K562 (cell line): ENCODE measurements at regions not wholly inside any gene's neighbourhood (a gene's known extent, or its start where the extent isn't known, plus 50 kb on each side); places are given as distances from the start of the nearest gene placed in this dataset.

Source experiments
- ATF7 ChIP-seq: fragments of 450-650 bp; IDR thresholded peaks from 2 replicates; pipeline ENCODE4 v1.7.1; 2014; ENCODE audit warnings: mild to moderate bottlenecking, moderate library complexity
- CXXC5 ChIP-seq: fragments of 250-450 bp; sonication (Bioruptor Pico); IDR thresholded peaks from 2 replicates; pipeline ENCODE4 v1.8.0; 2022; ENCODE audit warnings: inconsistent platforms, mild to moderate bottlenecking, moderate library complexity
- ELF2 ChIP-seq: fragments of 250-450 bp; sonication (Bioruptor Pico); IDR thresholded peaks from 2 replicates; pipeline ENCODE4 v1.5.0; 2021; ENCODE audit warnings: mild to moderate bottlenecking
- FOXK1 ChIP-seq: sonication (generic); formaldehyde crosslinking; IDR thresholded peaks from 2 replicates; pipeline ENCODE4 v1.8.0; 2022; ENCODE audit warnings: missing genetic modification reagents, mild to moderate bottlenecking, borderline replicate concordance
- ILK ChIP-seq: fragments of 450-650 bp; IDR thresholded peaks from 2 replicates; pipeline ENCODE4 v1.6.1; 2016; ENCODE audit warnings: missing genetic modification characterization, low read depth, mild to moderate bottlenecking, missing compliant biosample characterization, moderate library complexity, borderline replicate concordance
- MYNN ChIP-seq, 2 experiments: sonication (generic); formaldehyde crosslinking in 1 of 2; IDR thresholded peaks; 2 replicates each; pipeline versions ENCODE4 v1.5.0 to v1.6.1; 2016 to 2020; ENCODE audit warnings: antibody characterized with exemption in 1 of 2, missing genetic modification reagents in 1 of 2
- STAG1 ChIP-seq: sonication (generic); formaldehyde crosslinking; IDR thresholded peaks from 2 replicates; pipeline ENCODE4 v1.5.0; 2020; ENCODE audit warnings: missing genetic modification reagents, borderline replicate concordance
- U2AF1 ChIP-seq: fragments of 200-400 bp; formaldehyde crosslinking; optimal IDR thresholded peaks from 2 replicates; pipeline ENCODE3; 2017; ENCODE audit warnings: mild to moderate bottlenecking, low read depth, low read length, moderate library complexity
- U2AF2 ChIP-seq: fragments of 200-400 bp; formaldehyde crosslinking; optimal IDR thresholded peaks from 2 replicates; pipeline ENCODE3; 2017; ENCODE audit warnings: low read depth, mild to moderate bottlenecking, low read length
- ZFP1 ChIP-seq: fragments of 450-650 bp; formaldehyde crosslinking; IDR thresholded peaks from 2 replicates; pipeline ENCODE4 v1.4.0; 2020; ENCODE audit warnings: mild to moderate bottlenecking, mixed read lengths
- ZNF445 ChIP-seq: fragments of 250-450 bp; sonication (Bioruptor Pico); IDR thresholded peaks from 2 replicates; pipeline ENCODE4 v1.4.0; 2020; ENCODE audit warnings: low read depth, mild to moderate bottlenecking, moderate library complexity
- TF ChIP-seq, protein P1 (sequence below): sonication (generic); formaldehyde crosslinking; IDR thresholded peaks from 2 replicates; pipeline ENCODE4 v1.8.0; 2023; ENCODE audit warnings: missing genetic modification reagents, mild to moderate bottlenecking, borderline replicate concordance
- TF ChIP-seq, protein P2 (sequence below), 2 experiments: fragments of 450-650 bp in 1 of 2; sonication (generic) in 1 of 2; formaldehyde crosslinking; conservative IDR thresholded peaks; 2 replicates each; pipeline versions ENCODE4 v1.4.0 to v1.8.1; 2020 to 2022; ENCODE audit warnings: mild to moderate bottlenecking in 1 of 2, missing genetic modification reagents in 1 of 2
- TF ChIP-seq, protein P3 (sequence below): fragments of 150-350 bp; conservative IDR thresholded peaks from 2 replicates; pipeline ENCODE4 v1.6.1; 2014; ENCODE audit warnings: low read length
- TF ChIP-seq, protein P4 (sequence below): fragments of 450-650 bp; formaldehyde crosslinking; IDR thresholded peaks from 2 replicates; pipeline ENCODE4 v1.4.0; 2020; ENCODE audit warnings: mild to moderate bottlenecking, moderate library complexity

DNA sequence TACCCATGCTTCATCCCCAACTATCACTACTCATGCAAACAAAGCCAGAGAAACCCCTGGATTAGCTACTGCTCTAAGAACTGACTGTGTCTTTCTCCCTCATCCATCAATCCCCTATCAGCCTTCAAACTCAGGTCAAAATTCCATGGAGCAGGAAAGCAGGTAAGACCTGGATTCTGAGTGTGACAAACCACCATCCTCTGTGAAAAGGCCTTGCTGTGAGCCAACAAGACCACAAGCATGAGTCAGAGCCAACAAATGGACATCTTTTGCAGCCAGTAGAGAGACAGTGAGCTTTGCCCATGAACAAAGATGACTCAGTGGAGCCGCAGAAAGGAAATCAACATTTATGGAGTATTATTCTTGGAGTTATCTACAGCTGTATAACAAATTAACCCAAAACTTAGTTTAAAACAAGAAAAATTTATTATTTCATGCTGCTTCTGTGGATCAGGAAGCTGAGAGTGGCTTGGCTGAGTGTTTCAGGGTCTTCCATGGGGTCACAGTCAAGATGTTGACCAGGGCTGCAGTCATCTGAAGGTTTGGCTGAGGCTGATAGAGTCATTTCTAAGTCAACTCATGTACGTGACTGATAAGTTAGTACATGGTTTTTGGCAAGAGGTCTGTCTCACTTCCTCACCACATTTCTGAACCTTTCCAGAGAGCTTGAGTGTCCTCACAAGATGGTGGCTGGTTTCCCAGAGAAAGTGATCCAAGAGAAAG, 61.1 kb downstream of the PITPNM2 start (continued):
- TF ChIP-seq, protein P1, sequence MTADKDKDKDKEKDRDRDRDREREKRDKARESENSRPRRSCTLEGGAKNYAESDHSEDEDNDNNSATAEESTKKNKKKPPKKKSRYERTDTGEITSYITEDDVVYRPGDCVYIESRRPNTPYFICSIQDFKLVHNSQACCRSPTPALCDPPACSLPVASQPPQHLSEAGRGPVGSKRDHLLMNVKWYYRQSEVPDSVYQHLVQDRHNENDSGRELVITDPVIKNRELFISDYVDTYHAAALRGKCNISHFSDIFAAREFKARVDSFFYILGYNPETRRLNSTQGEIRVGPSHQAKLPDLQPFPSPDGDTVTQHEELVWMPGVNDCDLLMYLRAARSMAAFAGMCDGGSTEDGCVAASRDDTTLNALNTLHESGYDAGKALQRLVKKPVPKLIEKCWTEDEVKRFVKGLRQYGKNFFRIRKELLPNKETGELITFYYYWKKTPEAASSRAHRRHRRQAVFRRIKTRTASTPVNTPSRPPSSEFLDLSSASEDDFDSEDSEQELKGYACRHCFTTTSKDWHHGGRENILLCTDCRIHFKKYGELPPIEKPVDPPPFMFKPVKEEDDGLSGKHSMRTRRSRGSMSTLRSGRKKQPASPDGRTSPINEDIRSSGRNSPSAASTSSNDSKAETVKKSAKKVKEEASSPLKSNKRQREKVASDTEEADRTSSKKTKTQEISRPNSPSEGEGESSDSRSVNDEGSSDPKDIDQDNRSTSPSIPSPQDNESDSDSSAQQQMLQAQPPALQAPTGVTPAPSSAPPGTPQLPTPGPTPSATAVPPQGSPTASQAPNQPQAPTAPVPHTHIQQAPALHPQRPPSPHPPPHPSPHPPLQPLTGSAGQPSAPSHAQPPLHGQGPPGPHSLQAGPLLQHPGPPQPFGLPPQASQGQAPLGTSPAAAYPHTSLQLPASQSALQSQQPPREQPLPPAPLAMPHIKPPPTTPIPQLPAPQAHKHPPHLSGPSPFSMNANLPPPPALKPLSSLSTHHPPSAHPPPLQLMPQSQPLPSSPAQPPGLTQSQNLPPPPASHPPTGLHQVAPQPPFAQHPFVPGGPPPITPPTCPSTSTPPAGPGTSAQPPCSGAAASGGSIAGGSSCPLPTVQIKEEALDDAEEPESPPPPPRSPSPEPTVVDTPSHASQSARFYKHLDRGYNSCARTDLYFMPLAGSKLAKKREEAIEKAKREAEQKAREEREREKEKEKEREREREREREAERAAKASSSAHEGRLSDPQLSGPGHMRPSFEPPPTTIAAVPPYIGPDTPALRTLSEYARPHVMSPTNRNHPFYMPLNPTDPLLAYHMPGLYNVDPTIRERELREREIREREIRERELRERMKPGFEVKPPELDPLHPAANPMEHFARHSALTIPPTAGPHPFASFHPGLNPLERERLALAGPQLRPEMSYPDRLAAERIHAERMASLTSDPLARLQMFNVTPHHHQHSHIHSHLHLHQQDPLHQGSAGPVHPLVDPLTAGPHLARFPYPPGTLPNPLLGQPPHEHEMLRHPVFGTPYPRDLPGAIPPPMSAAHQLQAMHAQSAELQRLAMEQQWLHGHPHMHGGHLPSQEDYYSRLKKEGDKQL (CRISPR knock-in tag) = no peak
- TF ChIP-seq FOXK1 (CRISPR knock-in tag) (no peak), ZNF445 (CRISPR knock-in tag) (0 out of 2 replicates have a peak, but pooled peaks have one; percentile 34), U2AF1 (no peak), ZFP1 (CRISPR knock-in tag) (no peak), U2AF2 (no peak), ILK (tag) (no peak), STAG1 (CRISPR knock-in tag) (no peak), MYNN (IDR thresholded peaks at IDR 0.05) (no peak), MYNN (CRISPR knock-in tag; IDR thresholded peaks at IDR 0.05) (no peak), CXXC5 (peak; percentile 20; the same call in 1 of the 2 replicates), ATF7 (no peak), ELF2 (no peak)
- TF ChIP-seq, protein P2, sequence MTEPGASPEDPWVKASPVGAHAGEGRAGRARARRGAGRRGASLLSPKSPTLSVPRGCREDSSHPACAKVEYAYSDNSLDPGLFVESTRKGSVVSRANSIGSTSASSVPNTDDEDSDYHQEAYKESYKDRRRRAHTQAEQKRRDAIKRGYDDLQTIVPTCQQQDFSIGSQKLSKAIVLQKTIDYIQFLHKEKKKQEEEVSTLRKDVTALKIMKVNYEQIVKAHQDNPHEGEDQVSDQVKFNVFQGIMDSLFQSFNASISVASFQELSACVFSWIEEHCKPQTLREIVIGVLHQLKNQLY (CRISPR knock-in tag; conservative IDR thresholded peaks at IDR 0.05) = no peak
- TF ChIP-seq, protein P3, sequence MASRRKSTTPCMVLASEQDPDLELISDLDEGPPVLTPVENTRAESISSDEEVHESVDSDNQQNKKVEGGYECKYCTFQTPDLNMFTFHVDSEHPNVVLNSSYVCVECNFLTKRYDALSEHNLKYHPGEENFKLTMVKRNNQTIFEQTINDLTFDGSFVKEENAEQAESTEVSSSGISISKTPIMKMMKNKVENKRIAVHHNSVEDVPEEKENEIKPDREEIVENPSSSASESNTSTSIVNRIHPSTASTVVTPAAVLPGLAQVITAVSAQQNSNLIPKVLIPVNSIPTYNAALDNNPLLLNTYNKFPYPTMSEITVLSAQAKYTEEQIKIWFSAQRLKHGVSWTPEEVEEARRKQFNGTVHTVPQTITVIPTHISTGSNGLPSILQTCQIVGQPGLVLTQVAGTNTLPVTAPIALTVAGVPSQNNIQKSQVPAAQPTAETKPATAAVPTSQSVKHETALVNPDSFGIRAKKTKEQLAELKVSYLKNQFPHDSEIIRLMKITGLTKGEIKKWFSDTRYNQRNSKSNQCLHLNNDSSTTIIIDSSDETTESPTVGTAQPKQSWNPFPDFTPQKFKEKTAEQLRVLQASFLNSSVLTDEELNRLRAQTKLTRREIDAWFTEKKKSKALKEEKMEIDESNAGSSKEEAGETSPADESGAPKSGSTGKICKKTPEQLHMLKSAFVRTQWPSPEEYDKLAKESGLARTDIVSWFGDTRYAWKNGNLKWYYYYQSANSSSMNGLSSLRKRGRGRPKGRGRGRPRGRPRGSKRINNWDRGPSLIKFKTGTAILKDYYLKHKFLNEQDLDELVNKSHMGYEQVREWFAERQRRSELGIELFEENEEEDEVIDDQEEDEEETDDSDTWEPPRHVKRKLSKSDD = no peak
- TF ChIP-seq, protein P4, sequence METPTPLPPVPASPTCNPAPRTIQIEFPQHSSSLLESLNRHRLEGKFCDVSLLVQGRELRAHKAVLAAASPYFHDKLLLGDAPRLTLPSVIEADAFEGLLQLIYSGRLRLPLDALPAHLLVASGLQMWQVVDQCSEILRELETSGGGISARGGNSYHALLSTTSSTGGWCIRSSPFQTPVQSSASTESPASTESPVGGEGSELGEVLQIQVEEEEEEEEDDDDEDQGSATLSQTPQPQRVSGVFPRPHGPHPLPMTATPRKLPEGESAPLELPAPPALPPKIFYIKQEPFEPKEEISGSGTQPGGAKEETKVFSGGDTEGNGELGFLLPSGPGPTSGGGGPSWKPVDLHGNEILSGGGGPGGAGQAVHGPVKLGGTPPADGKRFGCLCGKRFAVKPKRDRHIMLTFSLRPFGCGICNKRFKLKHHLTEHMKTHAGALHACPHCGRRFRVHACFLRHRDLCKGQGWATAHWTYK (CRISPR knock-in tag) = 0 out of 2 replicates have a peak, but pooled peaks have one; percentile 29
